ENCODE measurements at regions not wholly inside any gene's neighbourhood (a gene's known extent, or its start where the extent isn't known, plus 50 kb on each side); places are given as distances from the start of the nearest gene placed in this dataset. TPM values are rescaled to one million over a fixed set of nuclear protein-coding genes. Genes with fewer than 3 reads are reported as not detected.

DNA sequence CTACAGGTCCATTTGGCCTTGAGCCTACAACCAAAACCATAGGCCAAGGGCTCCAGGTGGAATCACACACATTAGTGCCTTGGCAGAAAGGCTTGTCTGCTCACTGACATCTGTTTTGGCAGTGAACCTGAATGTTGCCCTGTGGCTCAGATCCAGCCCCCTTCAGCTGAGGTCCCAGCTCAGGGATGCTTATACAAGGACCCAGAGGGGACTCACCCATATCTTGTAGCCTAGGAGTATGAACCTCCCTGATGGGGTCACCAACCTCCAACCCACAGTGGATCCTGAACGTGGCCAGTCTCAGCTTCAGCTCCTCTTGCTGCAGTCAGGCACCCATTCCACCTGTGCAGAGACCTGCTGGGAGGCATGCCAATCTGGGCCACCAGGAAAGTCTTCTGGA lies 50.8 kb upstream of the HMX1 start:
- no peak for DNase-seq (ENCODE audit: low read depth in 2 of 3, low spot score in 2 of 3)

DNA sequence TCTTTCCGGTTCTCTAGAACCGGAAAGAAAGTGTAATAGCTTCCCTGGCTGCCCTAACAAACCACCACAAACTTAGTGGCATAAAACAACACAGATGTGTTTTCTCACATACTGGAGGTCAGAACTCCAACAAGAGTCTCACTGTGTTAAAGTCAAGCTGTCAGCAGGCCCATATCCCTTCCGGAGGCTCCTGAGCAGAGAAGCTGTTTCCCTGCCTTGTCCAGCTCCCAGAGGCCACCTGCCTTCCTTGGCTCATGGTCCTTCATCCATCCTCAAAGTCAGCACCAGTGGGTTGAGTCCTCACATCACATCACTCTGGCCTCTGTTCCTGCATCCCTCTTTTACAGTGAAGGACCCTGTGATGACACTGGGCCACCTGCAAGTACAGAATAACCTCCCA lies 49.8 kb upstream of the HMX1 start:
- DNase-seq (ENCODE audit: low read depth in 2 of 3, low spot score in 2 of 3): no peak

Small RNAs in the stretch of these regions (small RNA-seq; reads per million reads assigned to genes)
- gene SNRPCP16: not detected
